ENCODE measurements at regions not wholly inside any gene's neighbourhood (a gene's known extent, or its start where the extent isn't known, plus 50 kb on each side); places are given as distances from the start of the nearest gene placed in this dataset.

- Histone ChIP-seq H2BK120ac (ENCODE audit: low read depth, low read length) (no peak overlapping the region), H4K91ac (ENCODE audit: insufficient read depth, low read depth, low read length) (no peak overlapping the region), H4K20me1 (ENCODE audit: insufficient read depth, low read length) (no peaks in the 10 kb centered on the region), H2AK9ac (replicated peaks; ENCODE audit: low read depth, low read length, poor library complexity) (no peak overlapping the region), H3K9me3 (ENCODE audit: control insufficient read depth, insufficient read depth, low read length) (peaks cover 3% of the 10 kb centered on the region; the same call in 1 of the 2 replicates), H3K18ac (ENCODE audit: low read depth, low read length) (no peak overlapping the region), H3K79me1 (ENCODE audit: low read depth in 1 of 2, low read length in 2 of 2) (no peaks in the 10 kb centered on the region), H3K4me3 (ENCODE audit: insufficient read depth, low read depth, low read length) (no peak overlapping the region), H3K9ac (ENCODE audit: low read depth, low read length) (no peak overlapping the region), H3K27me3 (ENCODE audit: control insufficient read depth, insufficient read depth, low read length) (no peaks in the 10 kb centered on the region), H4K8ac (ENCODE audit: low read depth in 2 of 2, low read length in 2 of 2) (no peak overlapping the region), H3K27ac (ENCODE audit: insufficient read depth, low read length) (no peak overlapping the region), H3K9me1 (ENCODE audit: insufficient read depth, low read length) (no peaks in the 10 kb centered on the region), H2AK5ac (ENCODE audit: low read depth, low read length) (no peak overlapping the region), H3K23ac (ENCODE audit: low read depth, low read length) (no peak overlapping the region), H3K4me1 (ENCODE audit: control insufficient read depth, insufficient read depth, low read length) (no peaks in the 10 kb centered on the region), H3K56ac (ENCODE audit: extremely low read depth, insufficient read depth, low read length) (no peak overlapping the region), H3K4ac (ENCODE audit: low read depth, low read length) (no peak overlapping the region), H2BK5ac (ENCODE audit: low read depth, low read length, poor library complexity, severe bottlenecking) (no peak overlapping the region), H2BK20ac (ENCODE audit: low read depth, low read length) (no peak overlapping the region), H2AFZ (replicated peaks; ENCODE audit: low read length, poor library complexity) (no peak overlapping the region), H4K5ac (ENCODE audit: low read depth, low read length) (no peak overlapping the region), H3K36me3 (ENCODE audit: control insufficient read depth, insufficient read depth, low read length) (no peaks in the 10 kb centered on the region), H3K4me2 (ENCODE audit: low read depth, low read length) (no peak overlapping the region), H3K14ac (replicated peaks; ENCODE audit: low read depth, low read length) (no peak overlapping the region), H2BK15ac (ENCODE audit: low read depth, low read length) (no peak overlapping the region)
- in situ Hi-C loops (cut with MboI; ENCODE audit: low sequenced_read_pairs): no loop called here
- CTCF ChIA-PET: no interaction called here
- DNase-seq (no peak), ATAC-seq (ENCODE audit: low read depth) (no peak)
- intact Hi-C loops (cut with micrococcal nuclease): no loop called here
- no CpG with 5 or more reads among the region's 4 CpGs for WGBS, 2 experiments (ENCODE audit: extremely low coverage in 2 of 2, insufficient read length in 1 of 2)
- dilution Hi-C loops (cut with HindIII; ENCODE audit: low sequenced_read_pairs, unreplicated experiment): no loop called here
- BruUV-seq (replicated peaks): no TSS peak
- TF ChIP-seq ELK1 (IDR thresholded peaks at IDR 0.05; ENCODE audit: borderline replicate concordance, low read depth, low read length) (no peak), CEBPB (IDR thresholded peaks at IDR 0.05; ENCODE audit: low read depth, low read length) (no peak), USF2 (IDR thresholded peaks at IDR 0.05; ENCODE audit: low read depth, low read length) (no peak), NFE2L2 (IDR thresholded peaks at IDR 0.05; ENCODE audit: low read depth, low read length) (no peak), RCOR1 (IDR thresholded peaks at IDR 0.05; ENCODE audit: insufficient replicate concordance, low read length) (no peak), CHD1 (IDR thresholded peaks at IDR 0.05; ENCODE audit: low read depth, low read length) (no peak), CTCF (conservative IDR thresholded peaks at IDR 0.05; ENCODE audit: low read depth, low read length) (no peak), FOS (IDR thresholded peaks at IDR 0.05; ENCODE audit: low read depth, low read length) (no peak), MXI1 (IDR thresholded peaks at IDR 0.05; ENCODE audit: borderline replicate concordance, low read depth, low read length) (no peak)
- POLR2A ChIA-PET (ENCODE audit: unreplicated experiment): interaction anchor here (0.6 kb wide), 1 partner anchor 60 kb away, joined by 3 read pairs; no protein-coding TSS in a partner anchor
Measured at GRCh38 chr15:96860741-96861140, 530.2 kb downstream of the NR2F2 start.

Data from IMR-90 (cell line).